ENCODE measurements at regions not wholly inside any gene's neighbourhood (a gene's known extent, or its start where the extent isn't known, plus 50 kb on each side); places are given as distances from the start of the nearest gene placed in this dataset.

DNA sequence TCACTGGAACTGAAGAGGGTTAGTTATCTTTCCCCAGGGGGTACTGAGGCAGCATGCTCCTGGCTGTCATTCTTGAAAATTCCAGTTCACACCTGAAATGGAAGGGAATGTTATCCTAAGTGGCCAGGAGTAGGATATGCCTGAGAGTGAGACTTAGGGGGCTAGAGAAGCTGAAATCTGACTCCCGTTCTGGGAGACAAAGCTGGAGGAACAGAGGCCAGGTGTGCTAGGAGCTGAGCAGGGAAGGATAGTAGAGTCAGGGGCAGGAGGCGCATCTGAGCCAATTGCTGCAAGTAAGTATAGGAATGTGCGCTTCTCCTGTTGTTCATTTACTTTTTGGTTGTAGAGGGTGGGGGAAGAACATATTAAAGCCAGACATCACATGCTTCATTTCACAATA is 58.1 kb upstream of the KIAA1217 start:
- no peak overlapping the region for H3K9ac ChIP-seq (replicated peaks in 1 of 4; ENCODE audit: extremely low read depth in 1 of 4, low read depth in 3 of 4, low read length in 3 of 4)
- TF ChIP-seq, protein P1, sequence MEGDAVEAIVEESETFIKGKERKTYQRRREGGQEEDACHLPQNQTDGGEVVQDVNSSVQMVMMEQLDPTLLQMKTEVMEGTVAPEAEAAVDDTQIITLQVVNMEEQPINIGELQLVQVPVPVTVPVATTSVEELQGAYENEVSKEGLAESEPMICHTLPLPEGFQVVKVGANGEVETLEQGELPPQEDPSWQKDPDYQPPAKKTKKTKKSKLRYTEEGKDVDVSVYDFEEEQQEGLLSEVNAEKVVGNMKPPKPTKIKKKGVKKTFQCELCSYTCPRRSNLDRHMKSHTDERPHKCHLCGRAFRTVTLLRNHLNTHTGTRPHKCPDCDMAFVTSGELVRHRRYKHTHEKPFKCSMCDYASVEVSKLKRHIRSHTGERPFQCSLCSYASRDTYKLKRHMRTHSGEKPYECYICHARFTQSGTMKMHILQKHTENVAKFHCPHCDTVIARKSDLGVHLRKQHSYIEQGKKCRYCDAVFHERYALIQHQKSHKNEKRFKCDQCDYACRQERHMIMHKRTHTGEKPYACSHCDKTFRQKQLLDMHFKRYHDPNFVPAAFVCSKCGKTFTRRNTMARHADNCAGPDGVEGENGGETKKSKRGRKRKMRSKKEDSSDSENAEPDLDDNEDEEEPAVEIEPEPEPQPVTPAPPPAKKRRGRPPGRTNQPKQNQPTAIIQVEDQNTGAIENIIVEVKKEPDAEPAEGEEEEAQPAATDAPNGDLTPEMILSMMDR (IDR thresholded peaks at IDR 0.05; ENCODE audit: control extremely low read depth in 1 of 3, insufficient read depth in 1 of 3, low read depth in 1 of 3, low read length in 3 of 3), result no peak
- TF ChIP-seq SP4 (IDR thresholded peaks at IDR 0.05; ENCODE audit: low read length) (no peak), BACH1 (IDR thresholded peaks at IDR 0.05; ENCODE audit: low read length) (no peak), SAP30 (IDR thresholded peaks at IDR 0.05; ENCODE audit: insufficient read depth, insufficient replicate concordance, low read length) (no peak), YY1 (IDR thresholded peaks at IDR 0.05; ENCODE audit: low read depth, low read length) (no peak), CTBP2 (IDR thresholded peaks at IDR 0.05; ENCODE audit: borderline replicate concordance, insufficient read depth, insufficient read length, low read length) (no peak), HDAC6 (IDR thresholded peaks at IDR 0.05; ENCODE audit: low read depth, low read length) (no peak)
- TF ChIP-seq, protein P2, sequence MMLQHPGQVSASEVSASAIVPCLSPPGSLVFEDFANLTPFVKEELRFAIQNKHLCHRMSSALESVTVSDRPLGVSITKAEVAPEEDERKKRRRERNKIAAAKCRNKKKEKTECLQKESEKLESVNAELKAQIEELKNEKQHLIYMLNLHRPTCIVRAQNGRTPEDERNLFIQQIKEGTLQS (IDR thresholded peaks at IDR 0.05; ENCODE audit: insufficient read depth, low read depth, low read length), result no peak
- TF ChIP-seq, protein P3, sequence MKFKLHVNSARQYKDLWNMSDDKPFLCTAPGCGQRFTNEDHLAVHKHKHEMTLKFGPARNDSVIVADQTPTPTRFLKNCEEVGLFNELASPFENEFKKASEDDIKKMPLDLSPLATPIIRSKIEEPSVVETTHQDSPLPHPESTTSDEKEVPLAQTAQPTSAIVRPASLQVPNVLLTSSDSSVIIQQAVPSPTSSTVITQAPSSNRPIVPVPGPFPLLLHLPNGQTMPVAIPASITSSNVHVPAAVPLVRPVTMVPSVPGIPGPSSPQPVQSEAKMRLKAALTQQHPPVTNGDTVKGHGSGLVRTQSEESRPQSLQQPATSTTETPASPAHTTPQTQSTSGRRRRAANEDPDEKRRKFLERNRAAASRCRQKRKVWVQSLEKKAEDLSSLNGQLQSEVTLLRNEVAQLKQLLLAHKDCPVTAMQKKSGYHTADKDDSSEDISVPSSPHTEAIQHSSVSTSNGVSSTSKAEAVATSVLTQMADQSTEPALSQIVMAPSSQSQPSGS (IDR thresholded peaks at IDR 0.05; ENCODE audit: low read length), result no peak

More for the DNA sequence above, 58.1 kb upstream of the KIAA1217 start:
- H3K56ac ChIP-seq (replicated peaks; ENCODE audit: insufficient read length, low read depth, low read length), result no peak overlapping the region
- H3K36me3 ChIP-seq (ENCODE audit: control insufficient read depth in 2 of 4, insufficient read depth in 4 of 4, low read length in 3 of 4), result no peaks in the 10 kb centered on the region
- no peak overlapping the region for H4K8ac ChIP-seq (ENCODE audit: extremely low read depth, insufficient read depth, low read length)
- H3K4me1 ChIP-seq (replicated peaks in 1 of 4; ENCODE audit: control insufficient read depth in 3 of 4, insufficient read depth in 4 of 4, low read length in 3 of 4), result peaks cover 0 to 3% (median 0%) of the 10 kb centered on the region in 4 experiments; a peak in 1 of 7 replicates
- H2BK15ac ChIP-seq (ENCODE audit: low read length), result no peak overlapping the region
- ChIA-PET POLR2A (ENCODE audit: partially characterized antibody) (no interaction called here), CTCF (ENCODE audit: partially characterized antibody) (interaction anchor here (1.3 kb wide), 1 partner anchor 47 kb away, joined by 4 read pairs; no protein-coding TSS in a partner anchor)
- H2BK12ac ChIP-seq (ENCODE audit: low read depth, low read length), result no peak overlapping the region
- H3K18ac ChIP-seq (ENCODE audit: extremely low read depth, low read length), result no peak overlapping the region
- H3K27ac ChIP-seq (ENCODE audit: low read depth, low read length), result no peak overlapping the region
- no peak overlapping the region for H2BK120ac ChIP-seq (replicated peaks; ENCODE audit: low read depth, low read length)
- 87% methylated on average over 3 of the region's 3 CpGs; no CpG with 5 or more reads in 1 of the 2 experiments for WGBS, 2 experiments (ENCODE audit: extremely low coverage in 1 of 2, insufficient coverage in 1 of 2, insufficient read length in 1 of 2, insufficient replicate concordance in 2 of 2, low coverage in 1 of 2, low lambda C conversion rate in 2 of 2, missing lambda C conversion rate in 1 of 2)
- H2BK5ac ChIP-seq (ENCODE audit: low read depth, low read length), result no peak overlapping the region
- no peaks in the 10 kb centered on the region for H3K9me3 ChIP-seq (ENCODE audit: insufficient read depth in 2 of 2, low read depth in 1 of 2, low read length in 1 of 2)
- no peaks in the 10 kb centered on the region for H3K79me2 ChIP-seq (ENCODE audit: control insufficient read depth in 1 of 2, insufficient read depth in 2 of 2, low read length in 2 of 2)
- H2BK20ac ChIP-seq (ENCODE audit: low read length), result no peak overlapping the region
- no peaks in the 10 kb centered on the region for H4K20me1 ChIP-seq (replicated peaks in 1 of 2; ENCODE audit: control insufficient read depth in 1 of 2, insufficient read depth in 2 of 2, low read length in 2 of 2)
- no peaks in the 10 kb centered on the region for H3K27me3 ChIP-seq (replicated peaks in 1 of 4; ENCODE audit: control insufficient read depth in 3 of 4, extremely low read depth in 1 of 4, insufficient read depth in 3 of 4, low read length in 3 of 4)
- FAIRE-seq (no peak), DNase-seq (ENCODE audit: low read depth in 1 of 2, low spot score in 2 of 2) (no peak)
- H2AFZ ChIP-seq (ENCODE audit: low read length), result no peak overlapping the region
- no peak overlapping the region for H3K23ac ChIP-seq (ENCODE audit: insufficient read length)
- no peak overlapping the region for H3K4ac ChIP-seq (replicated peaks; ENCODE audit: insufficient read length, low read depth, low read length)
- H3K23me2 ChIP-seq (ENCODE audit: low read depth, low read length), result no peaks in the 10 kb centered on the region
- H4K5ac ChIP-seq (ENCODE audit: insufficient read length, low read depth, low read length), result no peak overlapping the region
- H3K4me2 ChIP-seq (ENCODE audit: insufficient read depth in 1 of 2, low read depth in 2 of 2, low read length in 2 of 2), result no peak overlapping the region
- no peak overlapping the region for H4K91ac ChIP-seq (replicated peaks; ENCODE audit: insufficient read length, low read length)
- H2AK5ac ChIP-seq (ENCODE audit: low read depth, low read length), result no peak overlapping the region
- no peaks in the 10 kb centered on the region for H3K79me1 ChIP-seq (ENCODE audit: low read depth, low read length)
- H3K14ac ChIP-seq (ENCODE audit: insufficient read length), result no peak overlapping the region
- H3K4me3 ChIP-seq (ENCODE audit: extremely low read depth in 1 of 4, insufficient read depth in 2 of 4, low read depth in 3 of 4, low read length in 4 of 4), result no peak overlapping the region
